ENCODE measurements at regions not wholly inside any gene's neighbourhood (a gene's known extent, or its start where the extent isn't known, plus 50 kb on each side); places are given as distances from the start of the nearest gene placed in this dataset.

GRCh38 chr5:29262339-29263123, 1931.0 kb upstream of the CDH6 start:
- TF ChIP-seq GATA2 (IDR thresholded peaks at IDR 0.05; ENCODE audit: low read depth, low read length) = no peak
- TF ChIP-seq GATA3 (IDR thresholded peaks at IDR 0.05; ENCODE audit: low read depth, low read length) = no peak
